GM21723 (cell line): ENCODE measurements at regions not wholly inside any gene's neighbourhood (a gene's known extent, or its start where the extent isn't known, plus 50 kb on each side); places are given as distances from the start of the nearest gene placed in this dataset.

Source experiments
- ATAC-seq: cut with Tn5 transposase; IDR thresholded peaks from one replicate; pipeline ENCODE4 v1.9.1; 2021; ENCODE audit warnings: mild to moderate bottlenecking, moderate library complexity; ENCODE audit not compliant: unreplicated experiment

- no peak for ATAC-seq
Observed at GRCh38 chr20:50257860-50258259, 67.2 kb downstream of the CEBPB start.

GRCh38 chr20:50258790-50259483 is 68.3 kb downstream of the CEBPB start:
- ATAC-seq: no peak

- no peak for ATAC-seq
Observed at GRCh38 chr20:50259705-50260478, 69.3 kb downstream of the CEBPB start.

GRCh38 chr20:50260479-50261221 is 70.0 kb downstream of the CEBPB start:
- ATAC-seq: no peak

GRCh38 chr20:50261471-50262212 is 71.0 kb downstream of the CEBPB start:
- ATAC-seq: no peak

GRCh38 chr20:50263831-50264230 is 73.2 kb downstream of the CEBPB start:
- no peak for ATAC-seq

GRCh38 chr20:50264534-50265145 is 74.0 kb downstream of the CEBPB start:
- ATAC-seq: no peak

- no peak for ATAC-seq
Observed at GRCh38 chr20:50265245-50265946, 74.8 kb downstream of the CEBPB start.

GRCh38 chr20:50266293-50267040 is 75.8 kb downstream of the CEBPB start:
- no peak for ATAC-seq

GRCh38 chr20:50267041-50267865 is 76.6 kb downstream of the CEBPB start:
- no peak for ATAC-seq

GRCh38 chr20:50267866-50268219 is 77.2 kb downstream of the CEBPB start:
- ATAC-seq: no peak

GRCh38 chr20:50269091-50270033 is 78.7 kb downstream of the CEBPB start:
- ATAC-seq: no peak

- no peak for ATAC-seq
Observed at GRCh38 chr20:50270034-50270395, 79.4 kb downstream of the CEBPB start.

GRCh38 chr20:50270569-50270968 is 79.9 kb downstream of the CEBPB start:
- ATAC-seq: no peak

- no peak for ATAC-seq
Observed at GRCh38 chr20:50271176-50271575, 80.5 kb downstream of the CEBPB start.

GRCh38 chr20:50271612-50272011 is 81.0 kb downstream of the CEBPB start:
- ATAC-seq: no peak

- no peak for ATAC-seq
Observed at GRCh38 chr20:50272030-50272723, 81.5 kb downstream of the CEBPB start.
